GM19035 (cell line): ENCODE measurements at regions not wholly inside any gene's neighbourhood (a gene's known extent, or its start where the extent isn't known, plus 50 kb on each side); places are given as distances from the start of the nearest gene placed in this dataset.
"Not testable (repeated sequence)": the region's sequence is repeated elsewhere in the genome, so short reads cannot be mapped to it uniquely, and the experiment has no call there.

ENCODE experiments used
- ATAC-seq: cut with Tn5 transposase; IDR thresholded peaks from one replicate; pipeline ENCODE4 v1.9.1; 2021; ENCODE audit not compliant: unreplicated experiment

DNA sequence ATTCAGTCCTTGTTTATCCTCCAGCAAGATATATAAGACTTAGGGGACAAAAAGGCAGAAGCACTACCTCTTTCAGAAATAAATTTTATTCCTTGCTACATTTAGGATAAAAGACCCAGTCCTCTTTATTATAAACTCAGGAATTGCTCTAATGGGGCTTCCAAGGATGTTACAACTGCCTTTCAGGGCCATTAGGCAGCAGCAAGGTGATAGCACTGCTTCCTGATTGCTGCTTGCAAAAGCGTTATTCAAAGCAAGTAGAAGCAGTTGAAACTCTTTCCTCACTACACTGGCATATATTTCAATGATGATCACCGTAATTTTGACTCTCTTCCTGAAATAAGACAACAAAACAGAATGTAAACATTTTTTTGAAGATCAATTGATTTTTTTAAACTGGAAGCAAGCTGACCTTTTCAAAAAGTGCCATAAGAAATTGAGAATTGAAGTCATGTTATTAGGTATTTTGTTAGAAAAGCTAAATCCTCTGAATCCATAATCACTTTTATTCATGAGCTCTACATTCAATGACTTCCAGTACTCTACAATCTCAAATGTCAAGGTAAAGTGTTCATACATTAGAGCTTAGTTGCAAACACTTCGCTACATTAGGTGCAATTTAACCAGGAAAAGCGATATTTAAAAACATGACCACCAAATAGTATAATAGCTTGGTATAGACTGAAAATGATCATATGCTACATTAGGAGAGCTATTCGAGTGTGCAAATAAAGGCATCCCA lies 233.4 kb upstream of the SYT10 start:
- ATAC-seq, result no peak

DNA sequence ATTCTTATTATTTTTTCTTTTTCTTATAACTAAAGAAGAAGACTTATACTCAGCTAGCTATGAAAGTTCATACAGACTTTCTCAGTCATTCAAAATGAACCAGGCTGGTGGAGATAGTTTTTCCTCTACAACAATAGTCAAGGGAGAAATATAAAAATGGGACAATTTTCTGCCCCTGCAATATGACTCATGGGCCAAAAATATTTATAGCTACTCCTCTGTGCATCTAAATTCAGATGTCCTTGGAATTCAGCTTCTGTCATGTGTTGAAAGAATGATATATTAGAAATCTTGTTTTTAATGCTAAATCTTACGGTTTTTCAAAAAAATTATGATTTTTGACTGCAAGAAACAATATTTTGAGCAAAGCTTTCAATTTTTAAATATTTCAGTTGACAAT lies 237.2 kb upstream of the SYT10 start:
- no peak for ATAC-seq

DNA sequence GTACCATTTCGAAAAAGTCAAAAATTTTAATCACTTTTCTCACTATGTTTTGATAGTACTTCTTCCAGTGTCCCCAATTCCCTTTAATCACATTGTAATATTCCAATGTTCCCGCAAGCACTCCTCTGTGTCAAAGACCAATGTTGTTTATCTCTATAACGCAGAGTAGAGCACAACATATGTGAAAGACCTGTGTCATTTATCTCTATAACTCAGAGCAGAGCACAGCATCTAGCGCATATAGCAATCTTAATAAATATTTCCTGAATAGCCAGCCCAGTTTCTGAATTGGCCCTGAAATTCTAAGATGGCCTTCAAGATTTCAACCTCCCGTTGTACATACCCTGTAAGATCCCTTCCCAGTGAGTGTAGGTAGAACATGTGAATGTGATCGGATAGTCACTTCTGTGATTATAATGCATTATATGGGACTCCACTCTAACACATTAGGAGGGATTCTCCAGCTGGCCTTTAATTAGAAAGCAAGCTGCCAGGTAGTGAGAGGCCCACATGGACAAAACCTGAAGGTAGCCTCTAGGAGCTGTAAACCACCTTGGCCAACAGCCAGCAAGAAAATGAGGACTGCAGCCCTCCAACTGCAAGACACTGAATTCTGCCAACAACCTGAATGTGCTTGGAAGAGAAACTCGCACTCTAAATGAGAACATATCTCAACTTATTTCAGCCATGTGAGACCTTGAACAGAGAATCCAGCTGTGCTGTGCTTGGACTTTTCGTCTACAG lies 238.8 kb upstream of the SYT10 start:
- ATAC-seq, result no peak

DNA sequence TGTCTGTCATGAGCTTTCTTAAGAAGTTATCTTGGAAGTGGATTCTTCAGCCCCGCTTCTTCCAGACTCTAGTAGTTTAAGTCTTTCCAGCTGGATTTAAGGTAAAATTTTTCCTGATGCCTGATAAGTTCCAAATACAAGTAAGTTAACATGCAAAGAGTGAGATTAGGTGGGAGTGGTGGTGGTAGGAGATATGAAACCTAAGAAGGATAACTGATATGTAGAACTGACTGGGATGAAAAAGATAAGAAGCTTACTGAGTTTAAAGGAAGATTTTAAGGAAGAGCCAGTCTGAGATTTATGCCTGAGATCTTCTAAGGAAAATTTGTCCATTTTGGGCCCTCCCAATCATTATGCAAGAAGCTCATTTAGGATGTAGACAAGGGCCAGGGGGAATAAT lies 250.9 kb upstream of the SYT10 start:
- no peak for ATAC-seq

DNA sequence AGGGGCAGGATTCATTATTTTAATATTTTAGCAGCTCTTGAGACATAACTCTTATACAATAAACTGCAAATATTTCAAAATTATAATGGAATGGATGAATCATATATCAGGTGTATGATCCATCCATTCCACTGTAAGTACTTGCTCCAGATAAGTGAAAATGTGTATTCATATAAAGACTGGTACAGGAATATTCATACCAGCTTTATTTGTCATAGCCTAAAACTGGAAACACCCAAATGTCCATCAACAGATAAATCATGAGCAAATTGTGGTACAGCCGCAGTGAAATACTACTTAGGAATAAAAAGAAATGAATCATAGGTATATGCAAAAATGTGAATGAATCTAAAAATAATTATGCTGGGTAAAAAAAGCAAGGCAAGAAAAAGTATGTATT lies 263.6 kb upstream of the SYT10 start:
- ATAC-seq, result no peak

DNA sequence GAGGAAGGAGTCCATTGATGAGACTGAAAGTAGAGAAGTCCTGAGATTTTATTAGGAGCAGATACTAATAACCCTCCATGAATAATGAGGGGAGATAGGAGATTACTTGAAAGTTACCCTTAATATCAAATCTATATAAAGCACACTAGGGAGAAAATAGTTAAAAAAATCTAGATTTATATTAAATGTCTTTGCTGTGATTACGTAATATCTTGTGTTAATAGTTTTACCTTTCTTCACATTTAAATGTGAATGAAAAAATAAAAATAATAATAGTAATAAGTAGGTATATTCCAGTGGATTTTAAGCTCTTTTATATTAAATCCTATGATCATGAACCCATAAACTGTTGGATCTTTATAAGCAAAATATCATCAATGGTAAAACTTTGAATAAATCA lies 267.3 kb upstream of the SYT10 start:
- ATAC-seq, result no peak

DNA sequence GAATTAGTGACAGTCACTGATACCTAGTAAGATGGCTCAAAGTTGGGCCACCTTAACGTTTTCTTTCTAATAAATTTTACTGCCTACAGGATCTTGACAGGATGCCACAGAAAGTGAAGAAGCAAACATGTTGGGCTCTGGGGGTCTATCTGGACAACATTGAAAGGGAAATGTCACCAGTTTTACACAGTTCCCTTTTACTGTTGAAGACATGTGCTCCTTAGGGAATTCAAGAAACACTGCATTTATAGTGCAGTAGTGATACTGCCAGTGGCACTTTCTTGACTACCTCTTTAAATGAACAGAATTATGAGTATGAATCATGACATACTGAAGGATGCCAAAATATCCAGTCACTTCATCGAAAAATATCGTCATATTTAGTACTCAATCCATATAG lies 269.3 kb upstream of the SYT10 start:
- no peak for ATAC-seq

DNA sequence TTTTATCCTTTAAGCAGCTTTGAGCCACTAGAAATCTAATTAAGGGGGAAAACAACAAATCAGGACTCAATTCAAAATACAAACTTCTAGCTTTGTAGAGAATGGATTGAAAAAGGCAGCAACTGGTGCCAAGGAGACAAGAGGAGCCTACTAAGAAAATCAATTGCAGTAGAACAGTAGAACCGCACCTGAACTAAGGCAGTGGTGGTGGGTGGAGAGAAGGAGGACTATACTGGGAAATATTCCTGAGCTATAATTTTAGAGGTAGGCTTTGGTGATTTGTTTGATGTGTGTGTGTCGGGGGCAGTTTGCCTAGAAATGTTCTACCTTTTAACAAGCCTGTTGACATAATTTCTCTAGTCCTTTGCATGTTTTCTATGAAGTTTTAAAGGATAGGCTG lies 270.9 kb upstream of the SYT10 start:
- ATAC-seq, result no peak

DNA sequence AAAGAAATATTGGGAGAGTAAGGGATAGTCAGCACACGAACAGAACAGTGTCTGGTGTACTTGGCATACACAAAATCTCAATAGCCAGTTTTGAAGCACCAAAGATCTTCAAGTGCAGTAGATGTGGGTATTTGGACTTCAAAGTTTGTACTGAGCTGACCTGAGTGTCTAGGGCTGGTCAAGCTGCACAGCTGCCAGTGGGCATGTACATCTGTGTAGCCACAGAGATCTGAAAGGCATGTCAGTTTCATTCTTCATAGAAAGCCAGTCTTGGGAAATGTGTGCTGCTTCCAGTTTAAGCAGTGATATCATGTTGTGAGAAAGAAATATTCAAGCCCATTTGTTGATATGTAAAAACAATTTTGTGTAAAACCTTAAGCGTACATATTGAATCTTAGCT lies 279.0 kb upstream of the SYT10 start:
- no peak for ATAC-seq

DNA sequence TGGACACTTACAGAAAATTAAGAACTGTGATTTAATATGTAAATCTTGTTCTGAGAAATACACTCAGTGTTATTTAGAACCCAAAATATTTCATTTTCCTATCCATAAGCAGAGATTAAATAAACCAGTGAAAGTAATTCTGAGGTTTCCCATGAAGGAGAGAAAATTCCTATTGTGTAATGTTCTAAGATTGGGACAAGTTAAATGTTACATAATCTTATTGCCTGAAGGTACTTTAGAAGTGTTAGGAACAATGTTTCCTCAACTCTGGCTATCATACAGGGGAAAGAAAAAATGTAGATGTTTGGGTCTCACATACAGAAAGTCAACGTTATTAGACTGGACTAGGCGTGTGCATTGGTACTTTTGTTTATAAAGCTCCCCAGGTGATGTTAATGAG lies 281.9 kb upstream of the SYT10 start:
- ATAC-seq, result no peak

DNA sequence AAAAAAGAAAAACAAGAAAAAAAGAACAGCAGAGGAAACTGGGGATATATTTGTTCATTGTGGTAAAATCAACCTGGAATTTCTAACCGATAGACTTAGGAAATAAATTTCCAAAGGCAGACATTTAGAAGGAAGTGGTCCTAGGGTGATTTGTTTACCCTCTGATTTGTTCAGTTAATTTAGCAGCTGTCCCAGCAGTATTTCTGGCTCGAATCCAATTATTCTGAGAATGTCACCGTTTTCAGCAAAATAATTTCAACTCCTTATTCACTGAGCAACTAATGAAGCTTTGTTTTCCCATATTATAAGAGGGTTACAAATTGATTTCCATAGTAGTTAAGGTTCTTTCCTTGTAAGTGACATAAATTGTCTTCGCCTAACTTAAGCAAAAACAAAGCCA lies 285.2 kb upstream of the SYT10 start:
- ATAC-seq, result no peak

DNA sequence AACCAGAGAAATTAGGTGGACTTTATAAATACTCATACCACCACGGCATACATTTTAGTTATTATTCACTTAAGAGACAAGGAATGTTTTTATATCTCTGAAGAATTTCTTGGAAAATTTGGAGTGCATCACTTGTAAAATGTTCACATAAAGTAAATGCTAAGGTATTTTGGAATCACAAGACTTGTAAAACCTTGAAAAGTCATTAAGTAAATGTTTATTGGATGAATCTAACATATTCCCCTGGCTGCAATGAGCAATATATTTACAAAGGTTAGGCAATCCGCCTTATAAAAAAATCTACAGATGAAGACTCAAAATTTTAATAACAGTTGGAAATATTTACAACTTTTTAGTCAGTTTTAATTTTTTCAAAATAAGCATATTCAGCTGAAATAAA lies 287.4 kb upstream of the ALG10 start:
- no peak for ATAC-seq

DNA sequence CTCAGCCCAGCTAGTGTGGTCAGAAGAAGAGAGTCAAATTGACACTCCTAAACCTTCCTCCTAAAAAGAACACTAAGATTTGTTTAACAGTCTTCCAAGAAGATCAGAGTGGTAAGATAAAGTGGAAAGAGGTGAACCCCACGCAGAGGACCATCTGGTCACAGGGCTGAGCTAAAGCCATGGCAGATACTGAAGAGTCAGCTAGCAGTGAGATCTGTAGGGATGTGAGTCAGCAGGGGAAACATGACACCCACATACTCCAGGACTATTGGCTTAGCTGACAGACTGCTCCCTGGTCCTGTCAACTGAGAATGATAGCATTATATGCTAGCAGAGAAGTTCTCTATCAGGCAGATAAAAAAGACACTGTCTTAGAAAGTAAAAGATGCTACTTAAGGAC lies 269.4 kb upstream of the ALG10 start:
- no peak for ATAC-seq

DNA sequence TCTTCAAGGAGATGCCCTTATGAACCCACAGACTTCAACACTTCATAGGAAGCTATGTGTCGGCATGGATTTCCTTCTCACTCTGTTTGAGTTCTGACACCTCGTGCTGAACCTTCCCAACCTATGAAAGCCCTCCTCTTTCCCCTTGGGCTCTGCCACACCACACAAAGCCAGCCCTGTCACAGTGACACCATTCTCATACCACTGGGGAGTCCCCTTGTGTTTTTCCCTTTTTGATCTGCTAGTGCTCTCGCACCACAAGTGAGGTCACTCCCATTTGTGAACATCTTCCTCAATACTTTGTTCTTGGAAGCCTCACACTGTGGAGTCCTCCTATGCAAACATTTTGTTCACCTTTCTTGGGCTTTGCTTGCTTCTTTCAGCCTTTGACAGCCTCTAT lies 264.6 kb upstream of the ALG10 start:
- no peak for ATAC-seq

DNA sequence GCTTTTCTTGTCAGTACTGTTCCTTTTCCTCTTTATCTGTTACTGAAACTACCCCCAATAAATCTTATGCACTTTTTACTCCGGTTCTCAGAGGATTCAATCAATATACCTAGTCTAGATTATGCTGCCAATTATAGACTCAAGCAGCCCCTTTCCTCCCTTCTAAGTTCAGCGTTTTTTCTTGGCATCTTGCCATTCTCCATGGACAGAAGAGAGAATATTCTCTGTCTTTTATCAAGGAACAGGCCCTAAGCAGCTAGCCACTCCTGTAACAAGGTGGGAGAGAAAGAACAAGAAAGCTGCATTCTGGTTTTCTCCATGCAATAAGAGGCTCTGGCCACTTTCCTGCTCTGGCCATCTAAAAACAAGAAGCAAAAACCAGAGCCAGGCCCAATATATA lies 263.0 kb upstream of the ALG10 start:
- ATAC-seq, result no peak

DNA sequence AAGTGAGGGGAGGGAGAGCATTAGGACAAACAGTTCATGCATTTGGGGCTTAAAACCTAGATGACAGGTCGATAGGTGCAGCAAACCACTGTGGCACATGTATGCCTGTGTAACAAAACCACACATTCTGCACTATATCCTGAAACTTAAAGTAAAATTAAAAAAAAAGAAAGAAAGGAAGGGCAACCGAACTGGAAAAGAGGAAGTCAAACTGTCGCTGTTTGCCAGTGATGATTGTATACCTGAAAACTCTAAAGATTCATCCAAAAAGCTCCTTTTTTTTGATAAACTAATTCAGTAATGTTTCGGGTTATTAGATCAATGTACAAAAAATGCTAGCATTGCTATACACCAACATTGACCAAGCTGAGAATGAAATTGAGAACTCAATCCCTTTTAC lies 259.0 kb upstream of the ALG10 start:
- no peak for ATAC-seq

DNA sequence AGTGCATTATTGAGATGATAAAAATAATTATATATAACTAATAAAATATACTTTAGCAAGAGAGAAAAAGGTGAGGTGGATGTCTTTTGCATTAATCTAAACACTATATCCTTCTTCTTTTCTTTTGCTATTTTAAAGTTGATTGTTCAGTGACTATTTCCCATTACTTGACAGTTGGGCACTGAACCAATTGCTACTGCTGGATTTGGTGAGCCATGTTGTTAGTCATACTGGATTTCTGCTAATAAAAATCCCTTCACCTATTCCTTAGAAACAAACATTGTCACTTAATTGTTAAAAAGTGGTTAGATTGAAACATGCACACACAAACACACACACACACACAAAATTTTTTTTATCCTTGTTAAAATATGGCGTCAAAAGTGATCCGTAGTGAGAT lies 251.6 kb upstream of the ALG10 start:
- no peak for ATAC-seq

DNA sequence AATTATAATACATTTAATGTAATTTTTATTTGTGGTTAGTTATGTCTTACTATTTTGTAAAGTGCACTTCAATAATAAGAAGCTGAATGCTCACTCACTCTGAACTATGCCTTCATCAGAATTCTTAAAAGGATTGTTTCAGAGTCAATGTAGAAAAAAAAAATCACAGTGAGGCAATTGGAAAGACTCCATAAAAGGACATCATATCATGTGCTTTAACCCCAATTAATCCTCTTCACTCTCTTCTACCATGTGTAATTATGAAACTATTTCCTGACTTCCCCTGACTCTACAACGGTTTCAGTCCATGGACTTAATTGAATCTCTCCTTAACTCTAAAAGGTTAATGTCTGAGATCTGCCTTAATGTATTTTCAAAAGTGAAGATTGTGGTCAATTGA lies 250.4 kb upstream of the ALG10 start:
- no peak for ATAC-seq

DNA sequence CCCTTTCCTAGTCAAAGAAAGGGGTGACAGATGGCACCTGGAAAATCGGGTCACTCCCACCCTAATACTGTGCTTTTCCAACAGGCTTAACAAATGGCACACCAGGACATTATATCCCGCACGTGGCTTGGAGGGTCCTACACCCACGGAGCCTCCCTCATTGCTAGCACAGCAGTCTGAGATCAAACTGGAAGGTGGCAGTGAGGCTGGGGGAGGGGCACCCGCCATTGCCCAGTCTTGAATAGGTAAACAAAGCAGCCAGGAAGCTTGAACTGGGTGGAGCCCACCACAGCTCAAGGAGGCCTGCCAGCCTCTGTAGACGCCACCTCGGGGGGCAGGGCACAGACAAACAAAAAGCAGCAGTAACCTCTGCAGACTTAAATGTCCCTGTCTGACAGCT lies 249.2 kb upstream of the ALG10 start:
- not testable (repeated sequence) for ATAC-seq

DNA sequence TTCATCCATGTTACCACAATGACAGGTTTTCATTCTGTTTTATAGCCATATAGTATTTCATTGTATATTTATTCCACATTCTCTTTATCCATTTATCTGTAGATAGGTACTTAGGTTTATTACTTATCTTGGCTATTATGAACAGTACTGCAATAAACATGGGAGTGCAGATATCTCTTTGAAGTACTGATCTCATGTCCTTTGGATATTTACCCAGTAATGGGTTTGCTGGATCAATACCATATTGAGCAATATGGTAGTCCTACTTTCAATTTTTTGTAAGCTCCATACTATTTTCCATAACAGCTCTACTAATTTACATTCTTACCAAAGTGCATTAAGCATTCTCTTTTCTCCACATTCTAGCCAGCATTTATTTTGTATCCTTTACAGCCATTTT lies 235.8 kb upstream of the ALG10 start:
- ATAC-seq, result no peak

DNA sequence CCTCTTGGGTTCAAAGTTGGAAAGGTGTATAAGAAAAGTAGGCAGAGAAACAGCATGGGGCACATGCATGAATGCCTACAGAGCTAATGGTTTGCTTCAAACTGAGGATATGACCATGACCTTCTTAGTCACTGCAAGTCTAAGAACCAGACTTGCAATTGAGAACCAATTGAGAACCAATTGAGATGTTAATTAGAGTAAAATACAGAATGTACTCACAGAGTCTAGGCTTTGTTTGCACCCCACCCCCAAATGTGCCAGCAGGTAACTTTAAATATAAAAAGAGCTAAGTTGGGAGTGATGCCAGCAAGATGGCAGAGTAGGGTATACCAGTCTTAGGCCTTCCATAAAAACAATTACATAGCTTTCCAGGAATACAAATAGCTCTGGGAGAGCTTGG lies 227.3 kb upstream of the ALG10 start:
- no peak for ATAC-seq

DNA sequence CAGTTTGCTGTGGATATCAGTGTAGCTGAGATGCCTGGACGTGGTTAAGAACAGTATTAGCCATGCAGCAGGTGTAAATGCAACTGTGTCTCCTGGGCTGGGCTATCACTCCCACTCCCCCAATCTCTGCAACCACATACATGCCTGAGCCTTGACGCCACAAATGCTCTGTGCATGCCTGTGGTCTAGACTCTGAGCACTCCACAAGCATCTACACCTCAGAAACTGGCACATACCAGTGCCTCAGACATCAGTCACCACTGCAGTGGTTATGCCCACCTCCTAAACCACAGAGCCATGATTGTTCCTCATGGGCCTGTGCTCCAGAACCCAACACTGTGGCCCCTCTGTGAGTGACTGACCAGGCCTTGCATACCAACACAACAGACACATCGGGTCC lies 226.8 kb upstream of the ALG10 start:
- ATAC-seq, result no peak

DNA sequence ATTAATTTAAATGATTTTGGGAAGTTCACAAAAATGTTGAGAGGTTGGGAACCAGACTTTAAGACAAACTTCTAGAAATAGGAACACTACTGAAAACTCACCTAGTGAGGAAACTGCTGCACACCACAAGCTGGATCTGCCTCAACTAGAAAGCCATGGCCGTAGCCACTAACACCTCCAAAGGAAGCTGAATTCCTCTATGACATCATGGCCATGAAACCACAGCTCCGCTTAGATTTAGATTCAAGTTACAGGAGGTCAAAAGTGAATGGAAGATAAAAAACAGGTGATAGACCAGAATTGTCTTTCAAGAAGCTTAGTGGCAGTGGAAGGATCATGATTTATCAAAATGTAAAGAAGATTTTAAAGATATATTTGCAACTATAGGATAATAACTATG lies 208.8 kb upstream of the ALG10 start:
- no peak for ATAC-seq
